Erythroblast (primary cell): ENCODE measurements at regions not wholly inside any gene's neighbourhood (a gene's known extent, or its start where the extent isn't known, plus 50 kb on each side); places are given as distances from the start of the nearest gene placed in this dataset.

Experiments used
- GATA1 ChIP-seq: IDR thresholded peaks from 2 replicates; pipeline ENCODE4 v1.6.1; 2011; ENCODE audit warnings: low read depth, mild to moderate bottlenecking, control low read depth, low read length, moderate library complexity
- POLR2A ChIP-seq: IDR thresholded peaks from 2 replicates; pipeline ENCODE4 v1.6.1; 2011; ENCODE audit warnings: mild to moderate bottlenecking, low read length

GRCh38 chr6:140204154-140204553, 829.7 kb upstream of the CITED2 start:
- TF ChIP-seq POLR2A (no peak), GATA1 (no peak)
